ENCODE measurements at regions not wholly inside any gene's neighbourhood (a gene's known extent, or its start where the extent isn't known, plus 50 kb on each side); places are given as distances from the start of the nearest gene placed in this dataset.

DNA sequence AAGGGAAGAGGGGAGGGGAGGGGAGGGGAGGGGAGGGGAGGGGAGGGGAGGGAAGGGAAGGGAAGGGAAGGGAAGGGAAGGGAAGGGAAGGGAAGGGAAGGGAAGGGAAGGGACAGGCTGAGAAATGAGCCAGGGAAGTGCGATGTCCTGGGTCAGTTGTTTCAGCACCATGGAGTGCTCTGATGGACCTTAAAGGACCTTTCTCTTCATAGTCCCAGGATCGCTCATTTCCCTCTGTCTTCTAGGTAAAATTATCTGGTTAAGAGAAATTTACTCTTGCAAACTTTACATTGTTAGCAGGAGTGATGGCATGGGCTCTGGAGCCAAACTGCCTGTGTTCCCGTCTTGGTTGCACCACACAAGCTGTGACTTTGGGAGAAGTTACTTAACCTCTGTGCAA is 357.8 kb downstream of the MATN1 start:
- TF ChIP-seq GATA3 (IDR thresholded peaks at IDR 0.05; ENCODE audit: low read depth, low read length): no peak
- TF ChIP-seq GATA2 (IDR thresholded peaks at IDR 0.05; ENCODE audit: low read depth, low read length): no peak

Measured in SH-SY5Y (cell line).